ENCODE measurements at regions not wholly inside any gene's neighbourhood (a gene's known extent, or its start where the extent isn't known, plus 50 kb on each side); places are given as distances from the start of the nearest gene placed in this dataset.

DNA sequence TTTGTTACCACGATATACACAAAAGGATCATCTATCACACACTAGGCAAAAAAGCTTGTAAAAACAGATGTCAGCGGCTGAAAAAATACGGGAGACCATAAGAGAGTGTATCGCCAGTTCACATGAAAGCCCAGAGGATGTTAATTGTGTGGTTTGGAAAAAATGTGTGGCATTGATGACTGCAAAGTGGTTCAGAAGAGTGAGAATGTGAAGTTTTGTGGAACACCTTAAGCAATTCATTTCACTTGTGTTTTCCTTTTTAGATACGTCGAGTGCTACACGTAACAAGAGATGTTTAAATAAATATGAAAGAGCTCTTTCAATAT is 61.7 kb upstream of the DAPL1 start:
- TF ChIP-seq CBX5 (CRISPR knock-in tag; IDR thresholded peaks at IDR 0.05; ENCODE audit: borderline replicate concordance), result no peak
- TF ChIP-seq, protein P1, sequence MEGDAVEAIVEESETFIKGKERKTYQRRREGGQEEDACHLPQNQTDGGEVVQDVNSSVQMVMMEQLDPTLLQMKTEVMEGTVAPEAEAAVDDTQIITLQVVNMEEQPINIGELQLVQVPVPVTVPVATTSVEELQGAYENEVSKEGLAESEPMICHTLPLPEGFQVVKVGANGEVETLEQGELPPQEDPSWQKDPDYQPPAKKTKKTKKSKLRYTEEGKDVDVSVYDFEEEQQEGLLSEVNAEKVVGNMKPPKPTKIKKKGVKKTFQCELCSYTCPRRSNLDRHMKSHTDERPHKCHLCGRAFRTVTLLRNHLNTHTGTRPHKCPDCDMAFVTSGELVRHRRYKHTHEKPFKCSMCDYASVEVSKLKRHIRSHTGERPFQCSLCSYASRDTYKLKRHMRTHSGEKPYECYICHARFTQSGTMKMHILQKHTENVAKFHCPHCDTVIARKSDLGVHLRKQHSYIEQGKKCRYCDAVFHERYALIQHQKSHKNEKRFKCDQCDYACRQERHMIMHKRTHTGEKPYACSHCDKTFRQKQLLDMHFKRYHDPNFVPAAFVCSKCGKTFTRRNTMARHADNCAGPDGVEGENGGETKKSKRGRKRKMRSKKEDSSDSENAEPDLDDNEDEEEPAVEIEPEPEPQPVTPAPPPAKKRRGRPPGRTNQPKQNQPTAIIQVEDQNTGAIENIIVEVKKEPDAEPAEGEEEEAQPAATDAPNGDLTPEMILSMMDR (CRISPR knock-in tag; IDR thresholded peaks at IDR 0.05), result no peak
- no peak for TF ChIP-seq NFE2L2 (IDR thresholded peaks at IDR 0.05; ENCODE audit: low read length)
- no peak for TF ChIP-seq PAWR (CRISPR knock-in tag; IDR thresholded peaks at IDR 0.05; ENCODE audit: borderline replicate concordance)
- no peak for TF ChIP-seq EZH2 (conservative IDR thresholded peaks at IDR 0.05; ENCODE audit: low read depth, low read length)
- TF ChIP-seq RFX3 (CRISPR knock-in tag; IDR thresholded peaks at IDR 0.05), result no peak
- no peak for TF ChIP-seq GTF2F1 (IDR thresholded peaks at IDR 0.05; ENCODE audit: low read length)
- no peak for TF ChIP-seq POLR2A (IDR thresholded peaks at IDR 0.05; ENCODE audit: insufficient read depth in 1 of 2, low read depth in 2 of 2, low read length in 2 of 2)
- TF ChIP-seq ATM (IDR thresholded peaks at IDR 0.05; ENCODE audit: borderline replicate concordance), result no peak
- TF ChIP-seq MTA1 (CRISPR knock-in tag; IDR thresholded peaks at IDR 0.05; ENCODE audit: borderline replicate concordance), result no peak
- no peak for TF ChIP-seq BRD4 (CRISPR knock-in tag; IDR thresholded peaks at IDR 0.05)
- no peak for TF ChIP-seq ETV6 (CRISPR knock-in tag; conservative IDR thresholded peaks at IDR 0.05)
- TF ChIP-seq, protein P2, sequence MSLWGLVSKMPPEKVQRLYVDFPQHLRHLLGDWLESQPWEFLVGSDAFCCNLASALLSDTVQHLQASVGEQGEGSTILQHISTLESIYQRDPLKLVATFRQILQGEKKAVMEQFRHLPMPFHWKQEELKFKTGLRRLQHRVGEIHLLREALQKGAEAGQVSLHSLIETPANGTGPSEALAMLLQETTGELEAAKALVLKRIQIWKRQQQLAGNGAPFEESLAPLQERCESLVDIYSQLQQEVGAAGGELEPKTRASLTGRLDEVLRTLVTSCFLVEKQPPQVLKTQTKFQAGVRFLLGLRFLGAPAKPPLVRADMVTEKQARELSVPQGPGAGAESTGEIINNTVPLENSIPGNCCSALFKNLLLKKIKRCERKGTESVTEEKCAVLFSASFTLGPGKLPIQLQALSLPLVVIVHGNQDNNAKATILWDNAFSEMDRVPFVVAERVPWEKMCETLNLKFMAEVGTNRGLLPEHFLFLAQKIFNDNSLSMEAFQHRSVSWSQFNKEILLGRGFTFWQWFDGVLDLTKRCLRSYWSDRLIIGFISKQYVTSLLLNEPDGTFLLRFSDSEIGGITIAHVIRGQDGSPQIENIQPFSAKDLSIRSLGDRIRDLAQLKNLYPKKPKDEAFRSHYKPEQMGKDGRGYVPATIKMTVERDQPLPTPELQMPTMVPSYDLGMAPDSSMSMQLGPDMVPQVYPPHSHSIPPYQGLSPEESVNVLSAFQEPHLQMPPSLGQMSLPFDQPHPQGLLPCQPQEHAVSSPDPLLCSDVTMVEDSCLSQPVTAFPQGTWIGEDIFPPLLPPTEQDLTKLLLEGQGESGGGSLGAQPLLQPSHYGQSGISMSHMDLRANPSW (CRISPR knock-in tag; IDR thresholded peaks at IDR 0.05; ENCODE audit: borderline replicate concordance), result no peak
- no peak for TF ChIP-seq MXI1 (IDR thresholded peaks at IDR 0.05; ENCODE audit: borderline replicate concordance, low read depth, low read length)
